ENCODE measurements at regions not wholly inside any gene's neighbourhood (a gene's known extent, or its start where the extent isn't known, plus 50 kb on each side); places are given as distances from the start of the nearest gene placed in this dataset.
A peak's percentile ranks its signal among the peaks of the same experiment; 100 is the strongest.

DNA sequence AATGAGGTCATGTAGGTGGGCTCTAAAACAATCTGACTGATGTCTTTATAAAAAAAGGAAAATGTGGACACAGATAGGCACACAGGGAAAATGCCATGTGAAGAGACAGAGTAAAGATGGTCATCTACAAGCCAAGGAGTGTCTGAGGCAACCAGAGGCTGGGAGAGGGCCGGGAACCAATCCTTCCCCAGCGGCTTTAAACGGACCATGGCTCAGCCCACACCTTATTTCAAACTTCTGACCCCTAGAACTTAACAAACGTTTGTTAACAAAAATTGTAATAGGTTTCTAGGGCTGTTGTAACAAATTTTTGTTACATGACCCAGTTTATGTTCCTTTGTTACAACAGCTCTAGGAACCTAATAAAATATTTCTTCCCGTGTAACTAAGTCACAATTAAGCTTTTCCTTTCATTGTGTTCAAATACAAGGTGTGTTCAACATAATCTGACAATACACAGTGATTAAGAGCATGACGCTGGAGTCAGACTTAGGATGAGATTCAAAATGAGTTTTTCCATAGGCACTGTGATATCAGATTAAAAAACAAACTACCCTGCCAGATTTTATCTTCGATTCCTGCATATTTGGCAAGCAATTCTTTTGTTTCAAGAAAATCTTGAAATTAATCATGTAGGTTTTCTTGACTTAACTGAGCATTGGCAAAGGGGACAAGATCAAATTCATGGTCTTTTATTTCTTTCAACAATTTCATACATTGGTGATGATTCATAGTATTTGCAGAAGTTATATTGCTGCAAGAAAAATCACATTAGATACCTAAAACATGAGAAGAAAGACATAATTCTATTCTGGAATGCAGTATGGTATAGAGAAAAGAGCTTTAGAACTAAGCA lies 169.5 kb upstream of the RIPOR2 start:
- in situ Hi-C loops (cut with MboI; ENCODE audit: low pct_unique_long_range_greater_than_20kb, low sequenced_read_pairs), result no loop called here
- no peak for DNase-seq

DNA sequence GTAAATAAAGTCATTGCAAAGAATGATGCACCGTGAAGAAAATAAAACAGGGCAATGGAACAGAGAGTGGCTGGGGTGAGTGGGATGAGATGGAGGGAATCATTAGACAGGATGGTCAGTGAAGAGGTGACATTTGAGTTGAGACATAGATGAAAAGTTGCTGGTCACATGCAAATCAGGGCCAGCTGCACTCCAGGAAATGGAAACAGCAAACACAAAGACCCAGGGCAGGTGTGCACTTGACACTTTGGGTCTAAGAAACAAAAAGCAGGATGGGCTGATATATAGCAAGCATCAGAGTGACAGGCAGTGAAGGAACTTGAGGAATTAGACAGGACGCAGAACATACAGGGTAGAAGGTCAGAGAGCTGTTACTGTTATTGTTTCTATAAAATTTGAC lies 171.5 kb upstream of the RIPOR2 start:
- in situ Hi-C loops (cut with MboI; ENCODE audit: low pct_unique_long_range_greater_than_20kb, low sequenced_read_pairs), result no loop called here
- no peak for DNase-seq

DNA sequence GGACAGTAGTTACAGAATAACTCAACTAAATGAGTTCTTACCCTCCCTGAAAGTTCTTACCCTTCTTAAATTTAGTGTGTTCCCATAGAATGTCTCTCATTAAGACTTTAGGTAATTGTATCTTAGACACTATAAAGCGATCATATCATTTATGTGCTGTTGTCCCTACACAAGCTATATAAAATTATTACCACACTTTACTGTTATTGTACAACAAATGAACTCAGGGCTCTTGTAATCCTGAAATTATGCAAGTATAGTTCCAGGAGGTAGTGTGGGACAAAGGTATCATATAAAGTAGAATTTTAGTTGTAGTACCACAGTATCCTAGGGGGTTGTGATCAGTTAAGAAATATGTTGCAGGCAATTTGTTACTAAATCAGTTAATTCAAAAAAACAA lies 167.4 kb upstream of the CARMIL1 start:
- DNase-seq, result no peak
- in situ Hi-C loops (cut with MboI; ENCODE audit: low pct_unique_long_range_greater_than_20kb, low sequenced_read_pairs), result no loop called here

DNA sequence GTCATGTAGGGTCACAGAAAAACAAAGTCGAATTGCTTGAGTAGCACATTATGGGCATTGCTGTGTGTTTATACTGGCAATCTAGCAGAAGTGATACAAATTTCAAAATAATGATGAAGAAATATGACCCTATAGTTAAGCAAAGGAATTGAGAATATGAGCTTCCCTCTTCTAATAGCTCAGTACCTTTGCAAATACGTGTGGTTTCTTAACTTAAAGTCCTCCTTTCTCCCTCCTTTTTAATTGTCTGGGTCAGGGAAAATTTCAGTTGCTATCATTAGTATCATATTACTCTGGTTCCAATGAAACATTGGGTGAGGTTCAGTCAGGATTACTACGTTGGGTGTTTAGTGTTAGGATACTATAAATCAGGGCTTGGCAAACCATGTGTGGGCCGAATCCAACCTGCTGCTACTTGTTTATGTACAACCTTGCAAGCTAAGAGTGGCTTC lies 166.8 kb upstream of the CARMIL1 start:
- no peak for DNase-seq
- in situ Hi-C loops (cut with MboI; ENCODE audit: low pct_unique_long_range_greater_than_20kb, low sequenced_read_pairs), result no loop called here

DNA sequence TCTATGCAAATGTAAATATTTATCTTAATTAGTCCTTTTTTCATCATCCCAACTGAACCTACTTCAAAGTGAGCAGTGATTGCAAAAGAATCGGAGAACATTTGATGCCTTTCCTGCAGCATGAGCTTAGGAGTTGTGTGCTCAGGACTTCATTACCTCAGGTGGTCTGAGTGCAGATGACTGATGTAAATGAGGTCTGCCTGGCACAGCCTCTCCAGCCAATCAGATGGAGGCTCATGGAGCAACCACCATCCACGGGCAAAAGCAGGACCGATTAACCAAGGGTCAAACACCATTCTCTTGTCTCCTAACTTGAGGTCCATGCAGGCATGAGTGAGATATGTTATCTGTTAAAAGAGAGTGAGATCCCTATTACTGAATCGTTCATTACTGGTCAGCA lies 165.7 kb upstream of the CARMIL1 start:
- in situ Hi-C loops (cut with MboI; ENCODE audit: low pct_unique_long_range_greater_than_20kb, low sequenced_read_pairs), result no loop called here
- DNase-seq, result no peak

DNA sequence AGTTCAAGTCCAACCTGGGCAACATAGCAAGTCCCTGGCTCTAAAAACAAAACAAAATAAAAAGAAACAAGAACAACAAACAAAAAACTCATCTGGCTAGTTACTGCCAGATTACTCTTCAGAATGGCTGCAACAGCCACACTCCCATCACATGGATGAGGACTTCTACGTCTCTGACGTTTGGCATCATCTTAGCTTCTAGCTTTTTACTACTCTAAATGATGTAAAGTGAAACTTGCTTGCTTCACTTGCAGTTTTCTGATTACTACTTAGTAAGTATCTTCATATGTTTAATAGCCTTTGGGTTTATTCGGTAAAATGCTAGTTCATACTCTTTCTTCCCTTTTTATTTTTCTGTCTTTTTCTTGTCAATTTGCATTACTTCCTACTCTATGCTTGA lies 161.1 kb upstream of the CARMIL1 start:
- no peak for DNase-seq
- in situ Hi-C loops (cut with MboI; ENCODE audit: low pct_unique_long_range_greater_than_20kb, low sequenced_read_pairs), result no loop called here

DNA sequence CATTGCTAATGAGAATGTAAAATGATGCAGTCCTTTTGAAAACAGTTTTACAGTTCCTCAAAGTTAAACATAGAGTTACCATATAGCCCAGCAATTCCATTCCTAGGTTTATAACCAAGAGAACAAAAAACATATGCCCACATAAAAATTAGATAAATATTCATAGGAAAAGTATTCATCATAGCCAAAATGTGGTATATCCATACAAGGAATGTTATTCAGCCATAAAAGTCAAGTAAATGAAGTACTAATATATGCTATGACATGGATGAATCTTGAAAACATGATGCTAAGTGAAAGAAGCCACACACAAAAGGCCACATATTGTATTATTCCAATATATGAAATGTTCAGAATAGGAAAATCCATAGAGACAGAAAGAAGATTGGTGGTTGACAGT lies 158.0 kb upstream of the CARMIL1 start:
- no peak for DNase-seq
- in situ Hi-C loops (cut with MboI; ENCODE audit: low pct_unique_long_range_greater_than_20kb, low sequenced_read_pairs), result no loop called here

DNA sequence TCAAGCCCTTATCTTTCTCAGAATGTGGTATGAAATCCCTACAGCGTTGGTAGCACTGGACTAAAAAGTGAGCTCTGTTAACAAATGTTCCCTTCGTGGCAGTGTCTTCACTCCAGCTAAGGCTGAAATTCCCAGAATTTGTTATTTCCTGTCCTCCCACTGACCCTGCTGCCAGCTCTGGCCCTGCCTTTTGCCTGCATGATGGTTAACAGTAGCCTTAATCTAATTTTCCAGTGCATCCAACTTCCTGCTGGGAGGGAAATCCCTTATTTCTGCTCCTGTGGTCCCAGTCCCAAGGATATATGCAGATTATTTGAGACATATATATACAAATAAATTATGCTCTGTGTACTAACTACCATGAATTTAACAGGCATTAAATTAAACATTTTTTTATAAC lies 157.2 kb upstream of the CARMIL1 start:
- no peak for DNase-seq
- in situ Hi-C loops (cut with MboI; ENCODE audit: low pct_unique_long_range_greater_than_20kb, low sequenced_read_pairs), result no loop called here

DNA sequence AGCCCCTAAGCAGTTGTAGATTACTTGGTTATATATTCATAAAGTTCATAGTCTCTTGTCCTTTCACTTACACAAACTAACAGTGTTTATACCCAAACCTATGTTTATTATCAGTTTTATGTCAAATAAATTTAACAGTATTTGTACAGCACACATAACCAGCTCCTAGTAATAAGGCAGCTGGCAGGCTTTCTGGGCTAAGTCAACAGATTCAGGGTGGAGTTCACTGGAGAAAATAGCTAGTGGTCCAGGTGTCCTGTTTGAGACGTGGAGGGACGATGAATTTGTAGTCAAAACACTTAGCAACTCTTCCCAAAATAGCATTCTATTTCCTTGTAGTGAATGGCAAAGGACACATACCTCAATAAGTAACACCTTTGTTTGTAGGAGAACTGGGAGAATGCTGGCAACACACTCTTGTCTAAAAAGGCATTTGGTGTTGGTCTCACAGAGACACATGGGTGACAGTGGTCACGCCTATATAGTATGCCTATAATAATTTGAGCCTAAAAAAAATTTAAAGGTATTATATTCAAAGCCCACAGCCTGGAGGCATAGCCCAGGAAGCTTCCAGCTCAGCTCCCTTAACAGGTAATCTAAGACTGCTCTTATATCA lies 156.4 kb upstream of the CARMIL1 start:
- no peak for DNase-seq
- in situ Hi-C loops (cut with MboI; ENCODE audit: low pct_unique_long_range_greater_than_20kb, low sequenced_read_pairs), result no loop called here

DNA sequence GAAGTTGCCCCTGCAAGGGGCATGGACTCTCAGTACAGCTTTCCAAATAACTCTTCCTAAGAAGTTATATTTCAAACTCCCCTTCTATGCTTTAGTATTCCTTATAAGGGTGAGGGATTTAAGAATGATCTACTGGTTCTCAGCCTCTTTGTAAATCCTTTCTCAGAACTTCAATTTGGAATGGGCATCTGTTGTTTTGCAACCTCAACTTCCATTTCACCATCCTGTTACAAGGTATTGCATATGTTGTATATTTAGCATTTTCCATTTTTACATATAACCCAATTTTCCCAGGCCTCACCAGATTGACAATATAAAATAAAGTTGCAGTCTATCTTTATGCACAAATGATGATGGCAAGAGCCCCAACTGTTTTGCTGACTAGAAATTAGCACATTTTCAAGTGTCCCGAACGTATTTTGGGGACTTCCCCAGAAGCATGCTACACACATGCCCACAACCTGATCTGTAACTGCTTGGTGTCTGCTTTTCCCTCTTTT lies 154.9 kb upstream of the CARMIL1 start:
- no peak for DNase-seq
- in situ Hi-C loops (cut with MboI; ENCODE audit: low pct_unique_long_range_greater_than_20kb, low sequenced_read_pairs), result no loop called here

DNA sequence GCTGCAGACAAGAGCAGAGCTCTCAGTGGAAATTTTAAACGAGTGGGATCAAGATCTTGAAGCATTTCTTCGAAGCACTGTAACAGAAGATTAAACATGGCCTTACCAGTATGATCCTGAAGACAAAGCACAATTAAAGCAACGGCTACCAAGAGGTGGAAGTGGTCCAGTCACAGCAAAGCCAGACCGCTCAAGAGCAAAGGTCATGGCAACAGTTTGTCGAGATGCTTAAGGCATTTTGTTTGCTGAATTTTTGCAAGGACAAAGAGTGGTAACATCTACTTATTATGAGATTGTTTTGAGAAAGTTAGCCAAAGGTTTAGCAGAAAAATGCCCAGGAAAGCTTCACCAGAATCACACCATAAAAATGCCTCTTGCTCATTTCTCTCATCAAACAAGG lies 153.4 kb upstream of the CARMIL1 start:
- no peak for DNase-seq
- in situ Hi-C loops (cut with MboI; ENCODE audit: low pct_unique_long_range_greater_than_20kb, low sequenced_read_pairs), result no loop called here

DNA sequence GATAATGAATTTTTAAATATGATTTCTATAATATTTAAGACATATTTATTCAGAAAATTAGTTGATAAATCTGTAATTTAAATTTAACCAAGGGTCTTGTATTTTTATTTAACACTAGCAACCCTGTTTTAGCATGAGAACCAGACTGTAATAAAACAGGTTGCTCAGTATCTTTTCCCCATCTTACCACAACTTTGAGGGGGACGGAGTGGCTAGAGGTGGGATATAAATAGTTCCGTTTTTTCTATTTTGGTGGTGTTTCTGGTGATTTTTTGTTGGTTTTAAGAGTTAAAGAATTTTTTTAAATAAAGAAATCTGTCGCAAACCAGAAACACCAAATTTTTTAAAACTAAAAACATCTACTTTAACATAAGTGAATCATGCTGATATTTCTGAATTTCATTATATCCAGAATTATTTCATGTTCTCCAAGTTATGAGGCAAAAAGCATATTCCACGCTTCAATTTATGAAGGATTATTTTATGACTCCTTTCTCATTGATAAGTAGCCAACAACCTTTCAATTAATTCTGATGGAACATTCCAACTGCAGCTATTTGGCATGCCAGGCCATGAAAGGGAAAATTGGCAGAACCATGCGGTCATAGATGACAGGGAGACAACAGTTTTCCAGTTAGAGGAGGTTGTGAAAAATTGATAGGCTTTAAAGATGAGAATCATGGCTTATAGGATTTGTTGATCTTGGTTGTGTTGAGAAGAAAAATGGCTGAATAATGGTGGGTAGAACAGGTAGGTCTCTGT lies 151.9 kb upstream of the CARMIL1 start:
- no peak for DNase-seq
- in situ Hi-C loops (cut with MboI; ENCODE audit: low pct_unique_long_range_greater_than_20kb, low sequenced_read_pairs), result no loop called here

DNA sequence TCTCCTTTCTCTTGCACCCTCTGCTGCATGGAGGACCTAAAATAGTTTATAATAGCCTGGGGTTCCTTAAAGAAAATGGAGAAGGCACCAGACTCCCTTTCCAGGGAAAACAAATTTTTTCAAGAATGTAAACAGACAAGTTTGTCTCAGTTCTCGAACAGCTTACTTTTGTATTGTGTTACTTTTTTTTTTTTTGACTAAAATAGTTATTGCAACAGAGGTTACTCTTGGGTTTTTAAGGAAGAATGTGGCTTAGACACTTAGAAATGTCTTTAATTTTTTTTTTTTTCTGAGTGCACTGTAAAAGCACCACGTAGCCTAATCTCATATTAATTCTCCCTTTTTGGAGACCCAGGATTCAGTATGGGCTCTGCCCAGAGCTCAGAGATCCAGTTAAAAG lies 148.7 kb upstream of the CARMIL1 start:
- in situ Hi-C loops (cut with MboI; ENCODE audit: low pct_unique_long_range_greater_than_20kb, low sequenced_read_pairs), result no loop called here
- no peak for DNase-seq

DNA sequence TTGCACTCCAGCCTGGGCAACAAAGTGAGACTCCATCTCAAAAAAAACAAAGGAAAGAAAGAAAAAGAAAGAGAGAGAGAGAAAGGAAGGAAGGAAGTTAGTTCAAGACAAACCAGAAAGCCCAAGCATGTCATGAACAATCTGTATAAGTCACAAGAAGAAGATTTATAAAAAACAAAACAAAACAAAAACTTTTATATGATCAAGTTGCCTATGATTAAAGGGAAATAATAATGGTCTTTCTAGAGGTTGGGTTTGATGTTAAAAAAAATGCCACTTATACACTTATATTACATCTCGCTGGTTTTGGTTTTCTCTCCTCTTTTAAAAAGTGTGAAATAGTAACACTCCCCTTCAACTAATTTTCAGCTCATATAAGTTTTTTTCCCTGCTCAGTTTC lies 146.2 kb upstream of the CARMIL1 start:
- no peak for DNase-seq
- in situ Hi-C loops (cut with MboI; ENCODE audit: low pct_unique_long_range_greater_than_20kb, low sequenced_read_pairs), result no loop called here

DNA sequence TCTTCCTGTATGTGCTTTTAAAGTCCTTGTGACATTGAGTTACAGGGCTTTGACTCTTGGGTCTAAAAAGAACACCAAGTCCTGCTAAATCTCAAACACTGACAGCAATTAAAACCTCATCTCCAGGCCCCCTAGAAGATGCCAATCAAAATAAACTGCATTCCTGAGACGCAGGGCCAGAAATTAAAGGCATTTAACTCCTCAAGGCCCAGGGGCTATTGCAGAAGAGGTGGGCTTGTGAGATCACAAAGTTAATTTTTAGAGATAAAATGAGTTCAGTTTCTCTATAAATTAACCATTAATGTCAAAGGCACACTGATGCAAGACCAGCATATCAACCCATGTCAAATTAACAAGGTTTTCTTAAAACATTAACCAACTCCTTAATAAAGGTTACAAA lies 145.6 kb upstream of the CARMIL1 start:
- in situ Hi-C loops (cut with MboI; ENCODE audit: low pct_unique_long_range_greater_than_20kb, low sequenced_read_pairs), result no loop called here
- DNase-seq, result no peak

DNA sequence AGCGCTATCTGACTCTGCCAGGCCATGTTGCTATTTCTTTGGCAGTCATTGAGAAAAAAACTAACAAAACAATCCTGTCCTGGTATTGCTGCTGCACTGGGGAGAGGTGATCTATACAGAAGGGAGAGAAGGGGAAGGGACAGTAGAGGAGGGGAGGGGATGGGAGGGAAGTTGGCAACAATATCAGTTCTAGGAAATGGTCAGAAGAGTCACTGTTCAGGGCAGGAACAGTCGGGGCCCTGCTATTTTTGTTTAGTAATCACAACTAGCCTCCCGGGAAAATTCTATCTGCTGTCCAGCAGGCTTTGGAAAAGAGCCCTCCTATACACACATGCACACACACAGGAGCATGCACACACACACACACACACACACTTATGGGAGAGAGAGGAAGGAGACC lies 142.3 kb upstream of the CARMIL1 start:
- in situ Hi-C loops (cut with MboI; ENCODE audit: low pct_unique_long_range_greater_than_20kb, low sequenced_read_pairs), result no loop called here
- DNase-seq, result peak; percentile 50

DNA sequence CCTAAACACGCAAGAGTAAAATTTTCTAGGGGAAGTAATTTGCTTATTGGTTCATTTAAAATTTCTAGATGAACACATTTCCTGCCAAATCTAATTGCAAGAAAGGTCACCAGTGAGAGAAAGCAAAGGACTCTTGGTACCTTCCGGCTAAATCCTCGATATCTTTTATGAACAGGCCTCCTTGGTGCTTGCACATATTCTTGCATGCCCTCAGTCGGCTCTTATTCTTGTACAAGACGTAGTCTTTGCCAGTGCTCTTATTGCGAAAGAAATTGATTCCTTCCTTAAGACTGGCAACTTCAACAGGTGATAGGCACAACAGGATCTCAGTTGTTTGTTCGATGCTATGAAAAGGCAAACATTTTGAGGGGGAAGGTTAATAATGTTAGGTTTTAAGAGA lies 141.7 kb upstream of the CARMIL1 start:
- in situ Hi-C loops (cut with MboI; ENCODE audit: low pct_unique_long_range_greater_than_20kb, low sequenced_read_pairs), result no loop called here
- peak; percentile 49 for DNase-seq

DNA sequence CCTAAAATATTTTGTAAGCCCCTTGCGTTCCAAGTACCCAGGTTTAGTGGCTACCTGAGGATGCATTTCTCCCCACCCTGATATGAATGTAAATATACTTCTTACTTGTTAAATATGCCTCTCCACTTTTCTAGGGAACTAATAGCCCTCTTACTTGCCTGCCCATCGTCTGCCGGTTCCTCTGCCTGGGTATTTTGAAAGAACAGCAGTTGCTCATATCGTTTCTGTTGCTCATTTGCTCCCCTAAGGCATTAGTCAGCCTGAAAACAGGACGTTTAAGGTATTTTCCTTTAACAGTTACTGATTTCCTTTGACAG lies 141.3 kb upstream of the CARMIL1 start:
- no peak for DNase-seq
- in situ Hi-C loops (cut with MboI; ENCODE audit: low pct_unique_long_range_greater_than_20kb, low sequenced_read_pairs), result no loop called here

DNA sequence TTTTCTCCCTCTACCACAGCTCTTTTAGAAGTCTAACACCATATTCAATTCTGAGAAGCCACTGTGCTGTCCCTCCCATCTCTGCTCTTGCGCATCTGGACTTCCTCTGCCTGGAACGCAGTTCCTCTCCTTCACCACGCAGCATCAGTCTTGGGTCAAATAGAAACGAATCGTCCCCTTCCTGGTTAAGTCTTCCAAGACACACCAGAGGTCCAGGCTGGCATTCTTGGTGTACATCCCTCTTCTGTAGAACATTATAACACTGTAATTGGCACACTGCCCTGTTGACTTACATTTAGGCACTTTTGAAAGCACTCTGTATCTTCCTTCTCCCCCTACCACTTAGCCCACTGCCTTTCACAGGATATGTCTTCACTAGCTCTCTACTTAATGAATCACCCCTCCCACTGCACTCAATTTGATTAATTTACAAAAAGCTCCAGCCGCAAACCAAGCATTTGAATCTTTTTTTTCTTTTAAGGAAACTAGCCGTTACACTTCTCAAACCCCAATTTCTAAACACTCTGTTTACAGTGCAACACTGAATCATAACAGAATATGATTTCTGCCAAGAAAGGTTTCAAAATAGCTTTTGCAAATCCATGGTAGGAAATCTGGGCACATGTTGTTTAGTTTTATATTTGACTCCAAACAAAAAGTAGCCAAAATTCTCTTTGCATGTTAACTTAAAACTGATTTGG lies 140.8 kb upstream of the CARMIL1 start:
- peak; percentile 92 for DNase-seq
- in situ Hi-C loops (cut with MboI; ENCODE audit: low pct_unique_long_range_greater_than_20kb, low sequenced_read_pairs), result no loop called here
